ENCODE measurements at regions not wholly inside any gene's neighbourhood (a gene's known extent, or its start where the extent isn't known, plus 50 kb on each side); places are given as distances from the start of the nearest gene placed in this dataset.
"Not testable (repeated sequence)": the region's sequence is repeated elsewhere in the genome, so short reads cannot be mapped to it uniquely, and the experiment has no call there.

- no peak for TF ChIP-seq POLR2A (IDR thresholded peaks at IDR 0.05)
- no peak for TF ChIP-seq POLR2AphosphoS5 (IDR thresholded peaks at IDR 0.05)
- no peak for TF ChIP-seq CTCF (IDR thresholded peaks at IDR 0.05)
- H3K4me1 ChIP-seq (replicated peaks) = no peaks in the 10 kb centered on the region
- DNase-seq (ENCODE audit: low spot score) = no peak
- no peak overlapping the region for H3K4me3 ChIP-seq
- no peaks in the 10 kb centered on the region for H3K27me3 ChIP-seq (replicated peaks; ENCODE audit: insufficient read depth)
- H3K9me3 ChIP-seq = no peaks in the 10 kb centered on the region
- H3K27ac ChIP-seq = no peak overlapping the region
- 71% methylated on average over 7 of the region's 7 CpGs for WGBS
- intact Hi-C loops (cut with DNase I) = no loop called here
- H3K36me3 ChIP-seq = no peaks in the 10 kb centered on the region
These were observed 95.3 kb upstream of the SNX9 start for GRCh38 chr6:157727629-157728182.

DNA sequence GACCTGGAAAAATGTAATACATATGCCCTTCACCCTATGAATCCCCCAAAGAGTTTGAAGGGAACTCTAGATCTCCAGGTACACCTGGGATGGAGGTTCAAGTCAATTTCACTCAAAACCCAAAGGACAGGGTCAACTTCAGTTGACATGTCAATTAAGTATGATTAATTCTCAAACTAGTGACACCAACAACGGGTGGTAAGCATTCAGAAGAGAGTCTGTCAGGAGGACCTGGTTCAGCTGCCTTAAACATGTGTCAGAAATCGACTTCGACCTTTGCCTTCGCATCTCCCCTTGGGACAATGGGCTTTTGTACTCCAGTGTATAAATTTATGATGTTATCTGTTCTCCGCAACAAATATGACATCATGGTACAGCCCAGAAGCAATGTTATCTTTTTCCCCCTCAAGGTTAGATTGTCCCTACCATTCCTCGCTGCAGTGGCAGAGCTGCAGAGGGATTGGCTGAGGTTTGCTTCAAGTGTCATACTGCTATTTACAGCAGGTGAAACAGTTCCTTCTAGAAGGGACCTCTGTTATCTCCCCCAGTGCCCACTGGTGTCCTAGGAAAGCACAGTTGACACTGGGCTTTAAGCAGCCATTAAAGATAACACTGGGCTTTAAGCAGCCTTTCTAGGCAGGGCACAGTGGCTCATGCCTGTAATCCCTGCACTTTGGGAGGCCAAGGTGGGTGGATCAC, 94.7 kb upstream of the SNX9 start:
- TF ChIP-seq POLR2AphosphoS5 (IDR thresholded peaks at IDR 0.05) = no peak
- no peak overlapping the region for H3K27ac ChIP-seq
- DNase-seq (ENCODE audit: low spot score) = no peak

GRCh38 chr6:157731221-157731620, 91.8 kb upstream of the SNX9 start:
- H3K27me3 ChIP-seq (replicated peaks; ENCODE audit: insufficient read depth) = no peaks in the 10 kb centered on the region
- H3K9me3 ChIP-seq = no peaks in the 10 kb centered on the region
- 94% methylated on average over 5 of the region's 5 CpGs for WGBS
- DNase-seq (ENCODE audit: low spot score) = no peak
- no peak overlapping the region for H3K27ac ChIP-seq
- no peak for TF ChIP-seq POLR2A (IDR thresholded peaks at IDR 0.05)
- no peak for TF ChIP-seq POLR2AphosphoS5 (IDR thresholded peaks at IDR 0.05)
- no peak for TF ChIP-seq CTCF (IDR thresholded peaks at IDR 0.05)
- intact Hi-C loops (cut with DNase I) = no loop called here
- no peaks in the 10 kb centered on the region for H3K4me1 ChIP-seq (replicated peaks)
- no peaks in the 10 kb centered on the region for H3K36me3 ChIP-seq
- no peak overlapping the region for H3K4me3 ChIP-seq

More for the DNA sequence above, 94.7 kb upstream of the SNX9 start:
- no peaks in the 10 kb centered on the region for H3K4me1 ChIP-seq (replicated peaks)
- no peaks in the 10 kb centered on the region for H3K9me3 ChIP-seq
- 64% methylated on average over 6 of the region's 6 CpGs for WGBS
- H3K27me3 ChIP-seq (replicated peaks; ENCODE audit: insufficient read depth) = no peaks in the 10 kb centered on the region
- no peak overlapping the region for H3K4me3 ChIP-seq
- intact Hi-C loops (cut with DNase I) = no loop called here
- H3K36me3 ChIP-seq = no peaks in the 10 kb centered on the region

- H3K27me3 ChIP-seq (replicated peaks; ENCODE audit: insufficient read depth) = no peaks in the 10 kb centered on the region
- H3K27ac ChIP-seq = no peak overlapping the region
- H3K9me3 ChIP-seq = no peaks in the 10 kb centered on the region
- H3K4me3 ChIP-seq = no peak overlapping the region
- no peaks in the 10 kb centered on the region for H3K4me1 ChIP-seq (replicated peaks)
- no peak for TF ChIP-seq CTCF (IDR thresholded peaks at IDR 0.05)
- TF ChIP-seq POLR2A (IDR thresholded peaks at IDR 0.05) = no peak
- TF ChIP-seq POLR2AphosphoS5 (IDR thresholded peaks at IDR 0.05) = no peak
- H3K36me3 ChIP-seq = no peaks in the 10 kb centered on the region
- intact Hi-C loops (cut with DNase I) = no loop called here
- DNase-seq (ENCODE audit: low spot score) = no peak
- 93% methylated on average over 2 of the region's 2 CpGs for WGBS
These were observed 91.0 kb upstream of the SNX9 start for GRCh38 chr6:157732007-157732406.

GRCh38 chr6:157732416-157733161, 90.5 kb upstream of the SNX9 start:
- no peak for DNase-seq (ENCODE audit: low spot score)
- intact Hi-C loops (cut with DNase I) = no loop called here
- WGBS = 74% methylated on average over 8 of the region's 8 CpGs
- TF ChIP-seq POLR2AphosphoS5 (IDR thresholded peaks at IDR 0.05) = no peak
- TF ChIP-seq CTCF (IDR thresholded peaks at IDR 0.05) = no peak
- TF ChIP-seq POLR2A (IDR thresholded peaks at IDR 0.05) = no peak
- Histone ChIP-seq H3K4me3 (no peak overlapping the region), H3K4me1 (replicated peaks) (no peaks in the 10 kb centered on the region), H3K27ac (no peak overlapping the region), H3K9me3 (no peaks in the 10 kb centered on the region), H3K36me3 (no peaks in the 10 kb centered on the region), H3K27me3 (replicated peaks; ENCODE audit: insufficient read depth) (no peaks in the 10 kb centered on the region)

GRCh38 chr6:157736555-157736954, 86.5 kb upstream of the SNX9 start:
- DNase-seq (ENCODE audit: low spot score); H3K27me3 ChIP-seq (replicated peaks; ENCODE audit: insufficient read depth); H3K4me3 ChIP-seq; H3K36me3 ChIP-seq; H3K27ac ChIP-seq; intact Hi-C loops (cut with DNase I); H3K4me1 ChIP-seq (replicated peaks); H3K9me3 ChIP-seq: not testable (repeated sequence)
- WGBS = 87% methylated on average over 4 of the region's 4 CpGs

Data from prostate gland (tissue), 2 donors.